CD14-positive monocyte (primary cell): ENCODE measurements at regions not wholly inside any gene's neighbourhood (a gene's known extent, or its start where the extent isn't known, plus 50 kb on each side); places are given as distances from the start of the nearest gene placed in this dataset.
"Not testable (repeated sequence)": the region's sequence is repeated elsewhere in the genome, so short reads cannot be mapped to it uniquely, and the experiment has no call there.

Experiments
- DNase-seq, 3 donors: peaks; one replicate each; pipeline ENCODE4 v3.0.0-alpha.2; 2011 to 2022
- H2AFZ ChIP-seq: 2 replicates; pipeline ENCODE4 v1.6.0; 2012; ENCODE audit warnings: mild to moderate bottlenecking, low read depth, low read length, inconsistent platforms; ENCODE audit not compliant: insufficient read depth, poor library complexity, severe bottlenecking
- H3K27ac ChIP-seq, 2 donors: 1 replicate in 1 of 2; 2 replicates in 1 of 2; pipeline ENCODE4 v1.5.1; 2012 to 2013; ENCODE audit warnings: low read length in 2 of 2, control low read depth in 1 of 2, inconsistent platforms in 1 of 2, low read depth in 1 of 2, mild to moderate bottlenecking in 1 of 2
- H3K27me3 ChIP-seq, 2 donors: one replicate each; pipeline versions ENCODE4 v1.6.0 to v1.6.1; 2011 to 2013; ENCODE audit warnings: low read length in 2 of 2; ENCODE audit not compliant: control insufficient read depth in 2 of 2, insufficient read depth in 2 of 2
- H3K36me3 ChIP-seq, 2 donors: replicated peaks in 1 of 2; 1 replicate in 1 of 2; 2 replicates in 1 of 2; pipeline versions ENCODE4 v1.5.1 to v1.6.1; 2012 to 2013; ENCODE audit warnings: low read length in 2 of 2, control low read depth in 1 of 2, inconsistent platforms in 1 of 2, mild to moderate bottlenecking in 1 of 2; ENCODE audit not compliant: insufficient read depth in 2 of 2, control insufficient read depth in 1 of 2
- H3K4me1 ChIP-seq, 2 donors: 1 replicate in 1 of 2; 2 replicates in 1 of 2; pipeline versions ENCODE4 v1.5.1 to v1.6.1; 2012 to 2013; ENCODE audit warnings: low read length in 2 of 2, control low read depth in 1 of 2, inconsistent platforms in 1 of 2, mild to moderate bottlenecking in 1 of 2, moderate library complexity in 1 of 2; ENCODE audit not compliant: insufficient read depth in 2 of 2, control insufficient read depth in 1 of 2
- H3K4me2 ChIP-seq: replicated peaks from 2 replicates; pipeline ENCODE3; 2012; ENCODE audit warnings: low read length, moderate library complexity, mild to moderate bottlenecking; ENCODE audit not compliant: poor library complexity, severe bottlenecking; ENCODE audit errors: extremely low read depth
- H3K4me3 ChIP-seq, 3 experiments: fragments of 200-600 bp in 1 of 3; sonication (generic) in 1 of 3; replicated peaks in 1 of 3; 1 replicate in 2 of 3; 2 replicates in 1 of 3; pipeline ENCODE4 v1.5.1; 2011 to 2013; ENCODE audit warnings: low read length in 3 of 3, mild to moderate bottlenecking in 3 of 3, control low read depth in 2 of 3, low read depth in 2 of 3, inconsistent platforms in 1 of 3, moderate library complexity in 1 of 3
- H3K79me2 ChIP-seq: 2 replicates; pipeline ENCODE4 v1.6.0; 2012; ENCODE audit warnings: mild to moderate bottlenecking, control low read depth, inconsistent platforms, low read length, moderate library complexity; ENCODE audit not compliant: insufficient read depth
- H3K9ac ChIP-seq: 2 replicates; pipeline ENCODE4 v1.6.0; 2017; ENCODE audit warnings: low read length, mild to moderate bottlenecking; ENCODE audit not compliant: insufficient read depth, poor library complexity, severe bottlenecking
- H3K9me3 ChIP-seq, 2 donors: replicated peaks in 1 of 2; 1 replicate in 1 of 2; 2 replicates in 1 of 2; pipeline versions ENCODE4 v1.5.1 to v1.6.1; 2012 to 2013; ENCODE audit warnings: low read length in 2 of 2, control low read depth in 1 of 2; ENCODE audit not compliant: control insufficient read depth in 1 of 2, insufficient read depth in 1 of 2
- H4K20me1 ChIP-seq: 2 replicates; pipeline ENCODE4 v1.6.0; 2012; ENCODE audit warnings: mild to moderate bottlenecking, low read length, control low read depth, moderate library complexity; ENCODE audit not compliant: insufficient read depth
- H3K27ac Mint-ChIP-seq, 7 donors: one replicate each; pipeline ENCODE4 v1.8.0; 2020; ENCODE audit warnings: mild to moderate bottlenecking in 7 of 7, mixed read lengths in 7 of 7, moderate library complexity in 6 of 7, inconsistent platforms in 2 of 7
- H3K27me3 Mint-ChIP-seq, 3 donors: one replicate each; pipeline ENCODE4 v1.8.0; 2021 to 2022; ENCODE audit warnings: low read depth in 3 of 3, mild to moderate bottlenecking in 3 of 3, mixed read lengths in 3 of 3, moderate library complexity in 3 of 3, inconsistent platforms in 1 of 3
- H3K36me3 Mint-ChIP-seq, 2 donors: one replicate each; pipeline ENCODE4 v1.8.0; 2020; ENCODE audit warnings: mixed read lengths in 2 of 2, inconsistent platforms in 1 of 2, mild to moderate bottlenecking in 1 of 2
- H3K4me1 Mint-ChIP-seq: one replicate; pipeline ENCODE4 v1.8.0; 2020; ENCODE audit warnings: mild to moderate bottlenecking, mixed read lengths
- H3K4me3 Mint-ChIP-seq, 2 donors: one replicate each; pipeline ENCODE4 v1.8.0; 2020; ENCODE audit warnings: mild to moderate bottlenecking in 2 of 2, mixed read lengths in 2 of 2, moderate library complexity in 1 of 2
- H3K9me3 Mint-ChIP-seq, 7 donors: one replicate each; pipeline ENCODE4 v1.8.0; 2020 to 2022; ENCODE audit warnings: mixed read lengths in 7 of 7, mild to moderate bottlenecking in 6 of 7, moderate library complexity in 6 of 7, inconsistent platforms in 2 of 7
- WGBS: methylation state at CpG from one replicate; pipeline ENCODE4 v1.1.5; 2013; ENCODE audit warnings: missing lambda C conversion rate; ENCODE audit not compliant: insufficient coverage; 5-methylcytosine and 5-hydroxymethylcytosine counted together
- intact Hi-C, 2 donors: fragments of 100-400 bp; cut with micrococcal nuclease; formaldehyde crosslinking; loops; one replicate each; pipeline versions ENCODE4 v1.15.0 to v1.15.1; 2023
- TF ChIP-seq, protein P1 (sequence below): fragments of 200-600 bp; IDR thresholded peaks from one replicate; pipeline ENCODE4 v1.8.0; 2022; ENCODE audit warnings: antibody characterized with exemption, mild to moderate bottlenecking

DNA sequence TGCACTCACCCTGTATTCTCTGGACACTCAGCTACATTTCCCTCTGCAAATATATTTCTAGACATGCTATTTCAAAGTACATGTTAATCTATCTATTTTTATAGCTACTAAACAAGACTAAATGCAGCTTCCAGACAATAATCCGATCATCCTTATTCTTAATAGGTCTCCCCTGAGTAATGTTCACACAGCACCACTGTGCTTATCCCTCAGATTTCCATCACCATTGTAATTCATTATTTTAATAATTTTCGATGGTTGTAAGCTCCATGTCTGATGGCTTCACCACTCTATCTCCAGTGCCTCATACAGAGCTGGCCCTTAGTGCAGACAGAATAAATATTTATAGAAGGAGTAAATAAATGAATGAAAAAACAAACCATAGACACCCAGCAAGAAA lies 117.5 kb downstream of the ANXA2 start:
- Histone ChIP-seq H3K27me3 (no peaks in the 10 kb centered on the region), H3K4me3 (no peak overlapping the region), H3K9ac (no peak overlapping the region), H3K79me2 (no peaks in the 10 kb centered on the region), H3K9me3 (peaks cover 0 to 17% of the 10 kb centered on the region in 2 donors), H3K4me1 (no peaks in the 10 kb centered on the region), H3K27ac (no peak overlapping the region), H4K20me1 (no peaks in the 10 kb centered on the region), H2AFZ (no peak overlapping the region), H3K4me2 (no peak overlapping the region), H3K36me3 (no peaks in the 10 kb centered on the region)
- Mint-ChIP-seq H3K27ac (no peak overlapping the region), H3K36me3 (no peaks in the 10 kb centered on the region), H3K27me3 (peaks cover 2 to 10% (median 3%) of the 10 kb centered on the region in 3 donors), H3K4me1 (no peaks in the 10 kb centered on the region), H3K9me3 (peaks cover 8 to 17% (median 13%) of the 10 kb centered on the region in 7 donors), H3K4me3 (no peak overlapping the region)
- 100% methylated on average over 1 of the region's 2 CpGs for WGBS
- no peak for DNase-seq
- TF ChIP-seq, protein P1, sequence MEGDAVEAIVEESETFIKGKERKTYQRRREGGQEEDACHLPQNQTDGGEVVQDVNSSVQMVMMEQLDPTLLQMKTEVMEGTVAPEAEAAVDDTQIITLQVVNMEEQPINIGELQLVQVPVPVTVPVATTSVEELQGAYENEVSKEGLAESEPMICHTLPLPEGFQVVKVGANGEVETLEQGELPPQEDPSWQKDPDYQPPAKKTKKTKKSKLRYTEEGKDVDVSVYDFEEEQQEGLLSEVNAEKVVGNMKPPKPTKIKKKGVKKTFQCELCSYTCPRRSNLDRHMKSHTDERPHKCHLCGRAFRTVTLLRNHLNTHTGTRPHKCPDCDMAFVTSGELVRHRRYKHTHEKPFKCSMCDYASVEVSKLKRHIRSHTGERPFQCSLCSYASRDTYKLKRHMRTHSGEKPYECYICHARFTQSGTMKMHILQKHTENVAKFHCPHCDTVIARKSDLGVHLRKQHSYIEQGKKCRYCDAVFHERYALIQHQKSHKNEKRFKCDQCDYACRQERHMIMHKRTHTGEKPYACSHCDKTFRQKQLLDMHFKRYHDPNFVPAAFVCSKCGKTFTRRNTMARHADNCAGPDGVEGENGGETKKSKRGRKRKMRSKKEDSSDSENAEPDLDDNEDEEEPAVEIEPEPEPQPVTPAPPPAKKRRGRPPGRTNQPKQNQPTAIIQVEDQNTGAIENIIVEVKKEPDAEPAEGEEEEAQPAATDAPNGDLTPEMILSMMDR = no peak
- intact Hi-C loops = no loop called here

DNA sequence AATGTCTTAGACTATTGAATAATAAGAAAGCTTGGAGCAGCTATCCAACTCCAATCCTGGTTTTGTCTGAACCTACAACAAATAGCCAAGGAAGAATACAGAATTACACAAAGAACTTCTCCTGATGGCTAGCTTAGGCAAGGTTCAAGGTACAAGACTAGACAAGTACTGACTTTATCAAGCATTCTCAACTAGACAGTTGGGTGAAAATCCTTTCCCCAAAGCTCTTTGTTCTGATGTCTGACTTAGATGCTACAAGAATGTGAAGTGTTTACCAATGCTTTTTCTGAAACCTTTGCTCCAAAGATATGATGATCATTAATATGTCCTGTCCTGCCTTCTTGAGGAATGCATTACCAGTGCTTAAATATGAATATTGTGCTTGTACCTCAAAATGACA lies 113.8 kb downstream of the ANXA2 start:
- Mint-ChIP-seq H3K9me3 (peaks cover 0 to 5% (median 0%) of the 10 kb centered on the region in 7 donors), H3K36me3 (no peaks in the 10 kb centered on the region), H3K4me1 (no peaks in the 10 kb centered on the region), H3K27ac (no peak overlapping the region), H3K27me3 (peaks cover 2 to 9% (median 8%) of the 10 kb centered on the region in 3 donors), H3K4me3 (no peak overlapping the region)
- TF ChIP-seq, protein P1 = no peak
- H4K20me1 ChIP-seq = no peaks in the 10 kb centered on the region
- no peak overlapping the region for H3K4me2 ChIP-seq
- H3K36me3 ChIP-seq = no peaks in the 10 kb centered on the region
- no peaks in the 10 kb centered on the region for H3K9me3 ChIP-seq
- H2AFZ ChIP-seq = no peak overlapping the region
- H3K4me1 ChIP-seq = no peaks in the 10 kb centered on the region
- H3K4me3 ChIP-seq = no peak overlapping the region
- H3K79me2 ChIP-seq = no peaks in the 10 kb centered on the region
- no peak overlapping the region for H3K9ac ChIP-seq
- no peaks in the 10 kb centered on the region for H3K27me3 ChIP-seq
- intact Hi-C loops = no loop called here
- no peak for DNase-seq
- H3K27ac ChIP-seq = no peak overlapping the region

DNA sequence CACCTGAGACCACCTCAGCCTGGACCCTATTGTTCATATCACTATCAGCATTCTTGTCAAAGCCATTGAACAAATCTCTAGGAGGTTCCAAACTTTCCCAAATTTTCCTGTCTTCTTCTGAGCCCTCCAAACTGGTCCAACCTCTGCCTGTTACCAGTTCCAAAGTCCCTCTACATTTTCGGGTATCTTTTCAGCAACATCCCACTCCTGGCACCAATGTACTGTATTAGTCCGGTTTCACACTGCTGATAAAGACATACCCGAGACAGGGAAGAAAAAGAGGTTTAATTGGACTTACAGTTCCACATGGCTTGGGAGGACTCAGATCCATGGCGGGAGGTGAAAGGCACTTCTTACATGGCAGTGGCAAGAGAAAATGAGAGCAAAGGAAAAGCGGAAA lies 101.9 kb downstream of the ANXA2 start:
- H3K4me3 ChIP-seq, H3K36me3 ChIP-seq, H3K27me3 ChIP-seq, H3K36me3 Mint-ChIP-seq, DNase-seq, H3K4me2 ChIP-seq, H3K27ac Mint-ChIP-seq, H3K4me1 ChIP-seq, H4K20me1 ChIP-seq, H3K4me3 Mint-ChIP-seq, H3K9ac ChIP-seq, intact Hi-C loops, H3K9me3 ChIP-seq, H3K4me1 Mint-ChIP-seq, H3K27me3 Mint-ChIP-seq, H2AFZ ChIP-seq, H3K79me2 ChIP-seq, H3K27ac ChIP-seq: not testable (repeated sequence)
- peaks cover 2 to 14% (median 6%) of the 10 kb centered on the region in 7 donors for H3K9me3 Mint-ChIP-seq
- 96% methylated on average over 3 of the region's 5 CpGs for WGBS
